ENCODE measurements at regions not wholly inside any gene's neighbourhood (a gene's known extent, or its start where the extent isn't known, plus 50 kb on each side); places are given as distances from the start of the nearest gene placed in this dataset.

GRCh38 chr2:16172324-16173175, 232.2 kb downstream of the MYCN start:
- no peak for FAIRE-seq
- no peak for DNase-seq (ENCODE audit: low spot score in 2 of 2)

DNA sequence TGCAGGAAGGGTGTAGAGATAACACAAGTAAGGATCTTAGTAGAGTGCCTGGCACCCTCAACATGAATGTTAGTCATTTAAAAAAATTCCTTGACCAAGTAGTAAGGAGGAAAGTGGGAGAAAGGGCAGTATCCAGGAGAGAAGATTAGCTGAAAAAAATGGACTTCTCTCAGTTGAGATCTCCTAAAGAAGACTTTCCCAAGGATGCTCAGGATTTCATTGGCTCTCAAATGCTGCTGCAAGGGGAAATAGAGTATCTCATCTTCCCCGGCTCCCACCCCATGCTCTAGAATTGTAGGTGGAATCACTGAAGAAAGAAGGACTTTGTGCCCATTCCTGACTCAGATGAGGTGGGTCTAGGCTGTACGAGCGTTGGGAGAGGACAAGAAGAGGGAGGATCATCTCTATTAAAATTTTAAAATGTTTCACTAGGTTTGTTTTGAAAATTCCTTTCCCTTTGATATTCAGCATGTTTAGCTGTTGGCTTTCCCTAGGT, 231.1 kb downstream of the MYCN start:
- no peak for FAIRE-seq
- no peak for DNase-seq (ENCODE audit: low spot score in 2 of 2)

GRCh38 chr2:16170675-16171424, 230.5 kb downstream of the MYCN start:
- no peak for FAIRE-seq

DNA sequence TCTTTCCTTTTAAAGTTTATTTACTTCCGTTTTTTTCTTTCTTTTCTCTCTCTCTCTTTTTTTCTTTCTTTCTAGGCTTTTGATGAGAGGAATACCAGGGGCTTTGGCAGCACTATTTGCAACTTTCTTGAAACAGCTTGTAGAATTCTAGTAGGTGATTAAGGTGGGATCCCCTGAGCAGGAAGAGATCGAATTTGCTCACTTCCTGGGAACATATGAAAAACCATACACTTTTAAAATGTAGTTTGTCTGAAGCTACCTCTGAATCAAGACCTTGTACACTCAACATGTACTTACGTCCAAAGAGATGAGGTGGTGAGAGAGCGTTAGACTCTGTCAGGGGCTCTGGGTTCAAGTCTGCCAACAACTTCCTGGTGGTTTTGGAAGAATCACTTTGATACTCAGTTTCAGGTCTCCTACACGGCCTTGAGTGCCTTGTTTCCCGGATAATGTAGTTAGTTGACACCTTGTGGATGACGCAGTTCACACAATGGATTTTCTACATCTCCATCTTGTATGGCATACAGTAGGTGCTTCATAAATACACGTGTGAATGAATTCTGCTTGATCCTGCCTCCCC, 229.1 kb downstream of the MYCN start:
- FAIRE-seq (no peak), DNase-seq (ENCODE audit: low spot score in 2 of 2) (no peak)

More at GRCh38 chr2:16170675-16171424, 230.5 kb downstream of the MYCN start:
- DNase-seq (ENCODE audit: low spot score in 2 of 2) = no peak

GRCh38 chr2:16168506-16169264, 228.3 kb downstream of the MYCN start:
- DNase-seq (ENCODE audit: low spot score in 2 of 2) (no peak), FAIRE-seq (no peak)

DNA sequence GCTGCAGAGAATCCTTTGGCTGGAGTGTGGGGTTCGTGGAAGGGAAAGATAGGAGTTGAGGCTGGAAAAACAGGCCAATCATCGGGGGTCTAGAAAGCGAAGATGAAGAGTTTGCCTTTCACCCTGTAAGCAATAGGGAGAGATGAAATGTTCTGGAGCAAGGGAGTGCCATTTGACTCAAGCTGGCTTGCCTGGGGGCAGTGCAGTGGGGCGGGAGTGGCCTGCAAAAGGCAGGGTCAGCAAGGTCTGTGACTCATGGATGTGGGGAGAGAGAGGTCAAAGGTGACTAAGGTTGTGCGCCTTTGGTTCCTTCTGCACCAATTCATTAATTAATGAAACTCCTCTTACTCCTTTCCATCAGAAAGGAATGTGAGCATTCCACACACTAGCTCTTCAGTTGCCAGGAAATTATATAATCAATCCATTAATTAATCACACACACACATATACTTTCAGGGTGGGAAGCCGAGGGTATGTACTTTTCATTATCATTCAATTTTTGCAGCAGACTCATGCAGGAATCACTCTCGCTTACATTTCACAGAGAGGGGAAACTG, 227.6 kb downstream of the MYCN start:
- no peak for DNase-seq (ENCODE audit: low spot score in 2 of 2)
- FAIRE-seq = no peak

- FAIRE-seq (no peak), DNase-seq (ENCODE audit: low spot score in 2 of 2) (no peak)
Observed at GRCh38 chr2:16167451-16167861, 227.1 kb downstream of the MYCN start.

- FAIRE-seq (no peak), DNase-seq (ENCODE audit: low spot score in 2 of 2) (no peak)
Observed at GRCh38 chr2:16166327-16166981, 226.1 kb downstream of the MYCN start.

DNA sequence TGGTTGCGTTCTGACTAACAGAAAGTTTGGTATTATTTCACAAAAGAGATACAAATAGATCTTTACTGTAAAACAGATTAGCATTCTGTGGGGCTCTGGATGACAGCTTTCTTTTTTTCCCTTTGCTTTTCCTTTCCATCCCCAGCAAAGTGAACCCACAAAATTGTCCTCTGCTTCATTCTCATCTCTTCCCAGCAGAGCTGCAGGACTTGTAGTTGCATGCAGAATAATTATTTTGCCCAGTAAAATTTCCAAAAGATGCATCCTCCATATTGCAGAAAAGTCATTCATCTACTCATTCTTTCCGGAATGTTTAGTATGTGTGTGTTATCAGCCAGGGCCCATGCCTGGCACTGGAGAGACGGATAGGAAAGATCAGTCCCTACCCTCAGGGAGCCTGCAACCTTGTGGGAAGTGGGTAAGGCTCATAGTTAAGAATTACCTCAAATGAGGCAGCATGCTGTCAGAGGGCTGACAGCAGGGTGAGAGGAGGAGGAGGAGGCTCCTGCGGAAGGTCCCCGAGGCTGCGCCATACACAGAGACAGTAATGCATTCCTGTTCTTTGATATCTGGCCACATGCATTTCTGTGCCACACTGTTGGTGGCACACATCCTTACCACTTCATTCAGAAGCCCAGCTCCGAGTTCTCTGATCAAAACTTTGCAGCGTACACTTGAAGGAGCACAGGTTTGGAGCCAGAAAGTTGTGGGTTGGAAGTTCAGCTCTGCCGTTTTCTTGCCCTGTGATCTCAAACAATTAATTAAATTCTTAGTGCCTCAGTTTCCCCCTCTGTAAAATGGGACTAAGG, 225.4 kb downstream of the MYCN start:
- no peak for DNase-seq (ENCODE audit: low spot score in 2 of 2)
- FAIRE-seq = no peak

- no peak for DNase-seq (ENCODE audit: low spot score in 2 of 2)
- no peak for FAIRE-seq
Observed at GRCh38 chr2:16162491-16163040, 222.2 kb downstream of the MYCN start.

DNA sequence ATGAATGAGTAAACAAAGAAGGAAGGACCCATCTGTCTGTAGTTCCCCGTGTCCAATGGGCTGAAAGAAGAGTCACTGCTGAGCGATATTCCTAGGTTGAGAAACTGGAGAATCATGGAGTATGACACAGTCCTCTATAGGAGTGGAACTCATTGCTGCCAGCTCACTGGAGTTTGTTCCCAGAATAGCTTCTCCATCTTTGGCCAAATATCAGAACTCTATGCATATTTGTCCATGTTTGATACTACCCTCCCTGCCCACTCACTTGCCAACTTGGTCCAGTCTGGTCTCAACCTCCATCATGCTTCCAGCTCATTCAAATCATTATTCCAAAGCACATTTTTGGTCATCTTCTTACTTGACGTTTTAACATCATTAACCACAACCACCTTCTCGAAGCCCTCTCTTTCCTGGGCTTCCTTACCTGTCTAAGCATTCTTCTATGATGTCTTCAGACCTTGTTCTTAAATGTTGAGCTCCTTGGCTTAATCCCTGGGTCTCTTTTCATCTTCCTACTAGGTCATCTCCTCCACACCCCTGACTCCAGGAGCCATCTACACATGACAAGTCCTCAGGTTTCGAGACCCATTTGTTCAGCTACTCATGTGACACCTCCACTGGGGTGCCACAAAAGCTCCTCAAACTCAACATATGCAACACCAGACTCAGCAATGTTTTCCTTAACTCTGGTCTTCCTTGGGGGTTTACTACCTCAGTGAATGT, 221.6 kb downstream of the MYCN start:
- FAIRE-seq (no peak), DNase-seq (ENCODE audit: low spot score in 2 of 2) (no peak)

GRCh38 chr2:16161085-16161565, 220.8 kb downstream of the MYCN start:
- FAIRE-seq (no peak), DNase-seq (ENCODE audit: low spot score in 2 of 2) (no peak)

- DNase-seq (ENCODE audit: low spot score in 2 of 2) (no peak), FAIRE-seq (no peak)
Observed at GRCh38 chr2:16160281-16161084, 220.1 kb downstream of the MYCN start.

GRCh38 chr2:16156411-16156810, 216.1 kb downstream of the MYCN start:
- DNase-seq (ENCODE audit: low spot score in 2 of 2) (no peak), FAIRE-seq (no peak)

DNA sequence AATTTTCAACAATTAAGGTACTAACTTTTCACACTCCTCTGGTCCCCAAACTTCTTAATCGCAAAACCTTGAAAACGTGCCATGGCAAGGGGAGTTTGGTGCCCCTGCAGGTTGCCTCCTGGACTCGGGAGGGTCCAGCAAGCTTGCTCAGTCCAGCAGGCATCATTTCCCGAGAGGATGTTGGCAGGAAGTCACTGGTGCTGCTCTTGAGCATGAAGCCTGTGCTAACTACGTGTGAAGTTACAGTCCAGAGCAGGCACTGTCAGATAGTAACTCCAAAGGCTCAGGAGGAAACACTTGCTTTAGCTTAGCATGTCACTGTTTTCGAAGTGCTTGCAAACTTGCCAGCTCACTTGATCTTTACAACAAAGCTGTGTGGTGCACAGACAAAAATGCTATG, 215.4 kb downstream of the MYCN start:
- no peak for FAIRE-seq

GRCh38 chr2:16155366-16155765, 215.0 kb downstream of the MYCN start:
- DNase-seq (ENCODE audit: low spot score in 2 of 2) (no peak), FAIRE-seq (no peak)

More for the DNA sequence above, 215.4 kb downstream of the MYCN start:
- DNase-seq (ENCODE audit: low spot score in 2 of 2) = no peak
